Adrenal gland (tissue), 9 donors: ENCODE measurements at regions not wholly inside any gene's neighbourhood (a gene's known extent, or its start where the extent isn't known, plus 50 kb on each side); places are given as distances from the start of the nearest gene placed in this dataset.

Source experiments
- DNase-seq, 7 donors: peaks; one replicate each; pipeline ENCODE4 v3.0.0-alpha.2; 2019 to 2020
- H3K27ac ChIP-seq, 5 donors: fragments of 200-600 bp; sonication (generic) in 4 of 5; 1 replicate in 3 of 5; 2 replicates in 2 of 5; pipeline versions ENCODE4 v1.5.1 to v1.8.0; 2016 to 2020; ENCODE audit warnings: mild to moderate bottlenecking in 1 of 5
- H3K27me3 ChIP-seq: fragments of 200-600 bp; 2 replicates; pipeline ENCODE4 v1.8.0; 2021
- H3K36me3 ChIP-seq, 2 donors: fragments of 200-600 bp; replicated peaks in 1 of 2; 1 replicate in 1 of 2; 2 replicates in 1 of 2; pipeline versions ENCODE4 v1.5.1 to v1.8.0; 2018 to 2022
- H3K4me1 ChIP-seq, 2 donors: fragments of 200-600 bp; replicated peaks in 1 of 2; 1 replicate in 1 of 2; 2 replicates in 1 of 2; pipeline versions ENCODE4 v1.5.1 to v1.8.0; 2018 to 2021
- H3K4me3 ChIP-seq, 4 donors: fragments of 200-600 bp; sonication (generic) in 3 of 4; one replicate each; pipeline ENCODE4 v1.5.1; 2016 to 2018
- H3K9me3 ChIP-seq, 3 donors: fragments of 200-600 bp; sonication (generic) in 1 of 3; replicated peaks in 1 of 3; 1 replicate in 2 of 3; 2 replicates in 1 of 3; pipeline versions ENCODE4 v1.5.1 to v1.8.0; 2016 to 2021
- POLR2A ChIP-seq, 2 donors: fragments of 450-650 bp; IDR thresholded peaks; one replicate each; pipeline ENCODE4 v1.6.1; 2017; ENCODE audit warnings: antibody characterized with exemption in 2 of 2, mild to moderate bottlenecking in 2 of 2, moderate library complexity in 1 of 2
- WGBS, 4 donors: extraction: QIAGEN DNeasy Blood & Tissue Kit in 2 of 4; methylation state at CpG; one replicate each; pipeline versions ENCODE4 v1.1.5 to v1.1.7; 2013 to 2017; 5-methylcytosine and 5-hydroxymethylcytosine counted together
- intact Hi-C, 2 donors: fragments of 100-400 bp; cut with DNase I; formaldehyde crosslinking; loops; one replicate each; pipeline versions ENCODE4 v1.14.1 to v1.15.0; 2022 to 2023
- TF ChIP-seq, protein P1 (sequence below), 6 experiments: fragments of 450-650 bp in 4 of 6; fragments of 200-600 bp in 2 of 6; sonication (generic) in 1 of 6; IDR thresholded peaks; 1 replicate in 5 of 6; 2 replicates in 1 of 6; pipeline versions ENCODE4 v1.5.1 to v1.8.0; 2016 to 2021; ENCODE audit warnings: antibody characterized with exemption in 6 of 6, mild to moderate bottlenecking in 2 of 6, moderate library complexity in 1 of 6
- donor health status: healthy with polysubstance abuse.
- donor health status: Bipolar disorder and iron deficiency.
- donor health status: DM: yes; HTN: yes; CAD: no.
- donor health status: DM: no; HTN: no; CAD: no.
- donor health status: DM: no; HTN: no; CAD: no.

DNA sequence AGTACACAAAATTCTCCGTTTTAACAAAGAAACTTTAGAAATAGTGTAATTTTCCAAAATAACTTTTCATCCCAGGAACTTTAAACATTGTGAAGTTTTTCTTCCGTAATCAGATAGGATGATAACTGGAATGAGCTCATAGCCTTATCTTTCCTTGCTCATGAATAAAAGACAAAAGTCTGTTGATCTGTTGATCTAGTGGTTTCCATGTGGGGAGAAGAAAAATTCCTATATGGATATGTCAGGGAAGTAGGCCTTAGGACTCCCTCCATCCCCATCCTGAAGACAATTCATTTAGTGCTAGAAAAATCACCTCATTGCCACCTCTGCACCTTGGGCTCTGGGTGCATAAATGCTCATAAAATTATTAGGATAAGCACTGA lies 266.6 kb downstream of the SMARCA2 start:
- no peaks in the 10 kb centered on the region for H3K36me3 ChIP-seq
- H3K27me3 ChIP-seq, result no peaks in the 10 kb centered on the region
- H3K9me3 ChIP-seq, result no peaks in the 10 kb centered on the region
- H3K4me1 ChIP-seq, result no peaks in the 10 kb centered on the region
- TF ChIP-seq, protein P1, sequence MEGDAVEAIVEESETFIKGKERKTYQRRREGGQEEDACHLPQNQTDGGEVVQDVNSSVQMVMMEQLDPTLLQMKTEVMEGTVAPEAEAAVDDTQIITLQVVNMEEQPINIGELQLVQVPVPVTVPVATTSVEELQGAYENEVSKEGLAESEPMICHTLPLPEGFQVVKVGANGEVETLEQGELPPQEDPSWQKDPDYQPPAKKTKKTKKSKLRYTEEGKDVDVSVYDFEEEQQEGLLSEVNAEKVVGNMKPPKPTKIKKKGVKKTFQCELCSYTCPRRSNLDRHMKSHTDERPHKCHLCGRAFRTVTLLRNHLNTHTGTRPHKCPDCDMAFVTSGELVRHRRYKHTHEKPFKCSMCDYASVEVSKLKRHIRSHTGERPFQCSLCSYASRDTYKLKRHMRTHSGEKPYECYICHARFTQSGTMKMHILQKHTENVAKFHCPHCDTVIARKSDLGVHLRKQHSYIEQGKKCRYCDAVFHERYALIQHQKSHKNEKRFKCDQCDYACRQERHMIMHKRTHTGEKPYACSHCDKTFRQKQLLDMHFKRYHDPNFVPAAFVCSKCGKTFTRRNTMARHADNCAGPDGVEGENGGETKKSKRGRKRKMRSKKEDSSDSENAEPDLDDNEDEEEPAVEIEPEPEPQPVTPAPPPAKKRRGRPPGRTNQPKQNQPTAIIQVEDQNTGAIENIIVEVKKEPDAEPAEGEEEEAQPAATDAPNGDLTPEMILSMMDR (IDR thresholded peaks at IDR 0.05), result no peak
- no peak for TF ChIP-seq POLR2A (IDR thresholded peaks at IDR 0.05)
- DNase-seq, result no peak
- no peak overlapping the region for H3K27ac ChIP-seq
- H3K4me3 ChIP-seq, result no peak overlapping the region
- intact Hi-C loops, result no loop called here
- WGBS, 4 donors, result 70 to 92% (median 86%) methylated on average over 2 of the region's 2 CpGs

DNA sequence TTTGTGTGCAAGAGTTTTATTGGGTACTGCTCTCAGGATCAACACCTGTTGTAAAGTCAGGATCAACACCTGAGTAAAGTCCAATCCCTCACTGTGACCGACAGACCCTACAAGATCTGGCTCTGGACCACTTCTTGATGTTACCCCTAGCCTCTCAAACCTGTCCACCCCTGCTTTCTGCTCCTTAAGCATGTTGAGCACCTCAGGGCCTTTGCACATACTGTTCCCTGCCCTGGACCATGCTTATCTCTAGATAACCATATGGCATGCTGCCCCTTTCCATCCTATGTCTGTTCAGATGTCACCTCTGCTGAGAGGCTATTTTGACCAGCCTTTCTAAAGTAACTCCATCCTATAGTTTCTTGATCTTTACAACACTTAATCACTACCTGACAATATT lies 269.6 kb downstream of the SMARCA2 start:
- no peaks in the 10 kb centered on the region for H3K4me1 ChIP-seq
- H3K27ac ChIP-seq, result no peak overlapping the region
- H3K36me3 ChIP-seq, result no peaks in the 10 kb centered on the region
- H3K9me3 ChIP-seq, result no peaks in the 10 kb centered on the region
- intact Hi-C loops, result no loop called here
- no peaks in the 10 kb centered on the region for H3K27me3 ChIP-seq
- TF ChIP-seq, protein P1 (IDR thresholded peaks at IDR 0.05), result no peak
- TF ChIP-seq POLR2A (IDR thresholded peaks at IDR 0.05), result no peak
- H3K4me3 ChIP-seq, result no peak overlapping the region
- no peak for DNase-seq
- WGBS, 4 donors, result 93 to 100% (median 96%) methylated on average over 1 of the region's 1 CpG

DNA sequence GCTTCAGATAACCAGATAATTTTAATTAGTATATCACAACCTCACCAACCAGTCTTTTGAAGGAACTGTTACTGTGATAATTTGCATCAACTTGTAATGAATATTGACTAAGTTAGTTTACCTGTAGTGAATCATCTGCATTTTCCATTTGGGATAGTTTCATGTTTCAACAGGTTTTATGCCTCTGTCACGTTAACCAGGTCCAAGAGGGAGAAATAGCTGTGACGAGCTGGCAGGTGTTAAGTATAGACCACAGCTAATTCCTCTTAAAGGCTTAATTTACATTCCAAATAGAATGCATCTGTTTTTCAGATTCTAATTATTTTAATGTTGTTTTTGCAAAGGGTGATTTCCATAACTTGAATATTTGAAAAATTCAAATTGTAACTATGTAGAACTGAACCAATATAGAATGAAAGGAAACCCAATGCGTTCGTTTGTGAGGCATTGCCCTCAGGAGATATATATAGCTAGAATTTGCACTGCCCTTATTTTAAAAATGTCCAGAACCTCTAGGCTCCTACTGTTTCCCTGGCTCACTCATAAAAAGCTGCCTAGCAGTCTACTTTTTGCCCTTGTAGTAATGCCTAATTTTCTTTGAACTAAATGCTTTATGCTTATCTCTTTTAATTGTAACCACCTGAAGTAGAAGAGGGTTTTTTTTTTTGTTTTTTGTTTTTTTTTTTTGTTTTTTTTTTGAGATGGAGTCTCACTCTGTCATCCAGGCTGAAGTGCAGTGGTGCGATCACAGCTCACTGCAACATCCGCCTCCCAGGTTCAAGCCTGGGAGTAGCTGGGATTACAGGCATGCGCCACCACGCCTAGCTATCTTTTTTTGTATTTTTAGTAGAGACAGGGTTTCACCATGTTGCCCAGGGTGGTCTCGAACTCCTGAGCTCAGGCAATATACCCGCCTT lies 270.5 kb downstream of the SMARCA2 start:
- Histone ChIP-seq H3K36me3 (no peaks in the 10 kb centered on the region), H3K4me1 (no peaks in the 10 kb centered on the region), H3K9me3 (no peaks in the 10 kb centered on the region), H3K27me3 (no peaks in the 10 kb centered on the region), H3K27ac (no peak overlapping the region), H3K4me3 (no peak overlapping the region)
- DNase-seq, result no peak
- no peak for TF ChIP-seq POLR2A (IDR thresholded peaks at IDR 0.05)
- TF ChIP-seq, protein P1 (IDR thresholded peaks at IDR 0.05), result no peak
- intact Hi-C loops, result no loop called here
- WGBS, 4 donors, result 88 to 93% (median 92%) methylated on average over 10 of the region's 10 CpGs

DNA sequence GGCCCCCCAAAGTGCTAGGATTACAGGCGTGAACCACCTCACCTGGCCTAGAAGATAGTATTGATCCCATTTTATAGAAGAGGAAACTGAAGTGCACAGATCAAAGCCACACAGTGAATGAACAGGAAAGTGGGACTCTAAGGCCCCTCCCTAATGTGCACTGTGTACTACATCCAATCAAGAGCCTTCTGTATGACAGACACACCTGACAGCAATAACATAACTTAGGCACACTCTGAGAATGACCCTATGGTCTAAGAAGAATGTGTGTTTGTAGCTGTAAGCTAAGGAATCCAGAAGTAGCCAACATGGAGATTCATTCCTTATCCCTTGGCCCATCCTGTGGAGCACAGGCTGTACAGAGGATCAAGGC lies 271.2 kb downstream of the SMARCA2 start:
- Histone ChIP-seq H3K27ac (no peak overlapping the region), H3K4me1 (no peaks in the 10 kb centered on the region), H3K27me3 (no peaks in the 10 kb centered on the region), H3K36me3 (no peaks in the 10 kb centered on the region), H3K4me3 (no peak overlapping the region), H3K9me3 (no peaks in the 10 kb centered on the region)
- TF ChIP-seq, protein P1 (IDR thresholded peaks at IDR 0.05), result no peak
- TF ChIP-seq POLR2A (IDR thresholded peaks at IDR 0.05), result no peak
- intact Hi-C loops, result no loop called here
- WGBS, 4 donors, result 83 to 96% (median 90%) methylated on average over 1 of the region's 1 CpG
- DNase-seq, result no peak
